ENCODE measurements at regions not wholly inside any gene's neighbourhood (a gene's known extent, or its start where the extent isn't known, plus 50 kb on each side); places are given as distances from the start of the nearest gene placed in this dataset.

DNA sequence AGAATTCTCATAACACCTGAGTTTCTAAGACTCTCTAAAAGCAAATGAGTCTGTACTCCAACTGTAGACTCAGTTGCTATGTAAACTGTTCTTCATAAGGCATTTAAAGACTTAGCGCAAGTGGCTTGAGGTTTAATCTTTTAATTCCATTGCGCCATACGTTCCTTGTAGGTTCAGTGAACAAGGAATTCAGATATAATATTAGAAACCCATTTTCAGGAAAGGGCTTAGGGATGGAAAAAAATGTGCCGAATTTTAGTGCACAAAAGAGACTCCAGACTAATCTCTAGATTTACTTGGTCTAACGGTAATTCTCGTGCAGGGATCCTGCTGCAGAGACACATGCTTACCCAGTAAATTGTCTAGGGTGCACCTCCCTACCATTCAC, 268.9 kb upstream of the TANK start:
- CTCF ChIA-PET, result no interaction called here
- Histone ChIP-seq H3K9me3 (ENCODE audit: low read length) (no peaks in the 10 kb centered on the region), H3K4me1 (ENCODE audit: insufficient read depth, low read length) (no peaks in the 10 kb centered on the region), H3K27me3 (ENCODE audit: insufficient read depth, low read length, poor library complexity, severe bottlenecking) (no peaks in the 10 kb centered on the region), H3K4me3 (ENCODE audit: low read length) (no peak overlapping the region), H3K36me3 (ENCODE audit: insufficient read depth, low read length) (no peaks in the 10 kb centered on the region), H3K27ac (ENCODE audit: low read depth, low read length) (no peak overlapping the region)
- no peak overlapping the region for H3K4me3 Mint-ChIP-seq
- H3K9me3 Mint-ChIP-seq, result peaks cover 0 to 4% (median 0%) of the 10 kb centered on the region in 5 donors
- no peaks in the 10 kb centered on the region for H3K27me3 Mint-ChIP-seq
- H3K36me3 Mint-ChIP-seq, result no peaks in the 10 kb centered on the region
- no peak for DNase-seq
- no peak overlapping the region for H3K27ac Mint-ChIP-seq
- no peaks in the 10 kb centered on the region for H3K4me1 Mint-ChIP-seq
- POLR2A ChIA-PET, result no interaction called here

DNA sequence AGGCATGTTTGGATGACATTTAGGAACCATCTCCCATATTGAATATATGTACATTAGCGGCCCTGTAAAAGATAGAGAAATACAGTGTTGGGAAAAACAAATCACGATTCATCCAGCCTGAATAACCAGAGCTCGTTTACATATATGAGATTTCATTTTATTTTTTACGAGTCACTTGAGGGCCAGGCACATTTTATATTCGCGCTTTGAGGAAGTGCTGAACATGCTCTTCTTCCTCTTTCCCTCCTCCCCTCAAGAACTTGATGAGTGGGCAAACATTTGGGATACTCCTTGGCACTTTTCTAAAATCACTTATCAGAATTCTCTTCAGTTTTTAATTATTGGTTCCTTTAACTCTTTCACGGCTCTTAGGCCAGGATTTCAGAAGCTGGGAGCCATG, 268.0 kb upstream of the TANK start:
- no peaks in the 10 kb centered on the region for H3K36me3 ChIP-seq (ENCODE audit: insufficient read depth, low read length)
- no peaks in the 10 kb centered on the region for H3K4me1 ChIP-seq (ENCODE audit: insufficient read depth, low read length)
- H3K27me3 Mint-ChIP-seq, result no peaks in the 10 kb centered on the region
- H3K36me3 Mint-ChIP-seq, result no peaks in the 10 kb centered on the region
- DNase-seq, result no peak
- no peak overlapping the region for H3K4me3 Mint-ChIP-seq
- H3K9me3 ChIP-seq (ENCODE audit: low read length), result no peaks in the 10 kb centered on the region
- ChIA-PET POLR2A (no interaction called here), CTCF (no interaction called here)
- no peak overlapping the region for H3K4me3 ChIP-seq (ENCODE audit: low read length)
- H3K27me3 ChIP-seq (ENCODE audit: insufficient read depth, low read length, poor library complexity, severe bottlenecking), result no peaks in the 10 kb centered on the region
- H3K27ac Mint-ChIP-seq, result no peak overlapping the region
- H3K9me3 Mint-ChIP-seq, result peaks cover 0 to 5% (median 0%) of the 10 kb centered on the region in 5 donors
- no peak overlapping the region for H3K27ac ChIP-seq (ENCODE audit: low read depth, low read length)
- no peaks in the 10 kb centered on the region for H3K4me1 Mint-ChIP-seq

DNA sequence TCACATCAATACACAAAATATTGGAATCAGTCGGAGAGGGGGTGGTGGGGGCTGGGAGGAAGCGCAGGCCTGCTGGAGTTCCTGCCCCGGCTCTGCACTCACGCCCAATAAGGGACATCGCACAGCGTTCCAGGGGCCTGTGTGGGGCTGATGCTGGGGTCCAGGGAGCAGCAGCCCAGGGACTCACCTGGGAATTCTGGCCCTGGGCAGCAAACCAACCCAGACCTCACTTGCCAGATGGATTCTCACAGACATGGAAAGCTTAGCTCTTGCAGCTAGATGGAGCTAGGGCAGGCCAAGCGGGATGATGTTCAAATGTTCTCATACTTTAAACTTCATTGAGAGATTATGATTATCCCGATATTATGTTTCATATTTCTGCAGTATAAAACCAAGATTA, 266.6 kb upstream of the TANK start:
- Histone ChIP-seq H3K27ac (ENCODE audit: low read depth, low read length) (no peak overlapping the region), H3K27me3 (ENCODE audit: insufficient read depth, low read length, poor library complexity, severe bottlenecking) (no peaks in the 10 kb centered on the region), H3K4me3 (ENCODE audit: low read length) (no peak overlapping the region), H3K4me1 (ENCODE audit: insufficient read depth, low read length) (no peaks in the 10 kb centered on the region), H3K36me3 (ENCODE audit: insufficient read depth, low read length) (no peaks in the 10 kb centered on the region), H3K9me3 (ENCODE audit: low read length) (no peaks in the 10 kb centered on the region)
- H3K4me3 Mint-ChIP-seq, result no peak overlapping the region
- H3K9me3 Mint-ChIP-seq, result peaks cover 0 to 5% (median 0%) of the 10 kb centered on the region in 5 donors
- POLR2A ChIA-PET, result no interaction called here
- no peak for DNase-seq
- no peaks in the 10 kb centered on the region for H3K27me3 Mint-ChIP-seq
- CTCF ChIA-PET, result no interaction called here
- H3K4me1 Mint-ChIP-seq, result no peaks in the 10 kb centered on the region
- H3K27ac Mint-ChIP-seq, result no peak overlapping the region
- H3K36me3 Mint-ChIP-seq, result no peaks in the 10 kb centered on the region

DNA sequence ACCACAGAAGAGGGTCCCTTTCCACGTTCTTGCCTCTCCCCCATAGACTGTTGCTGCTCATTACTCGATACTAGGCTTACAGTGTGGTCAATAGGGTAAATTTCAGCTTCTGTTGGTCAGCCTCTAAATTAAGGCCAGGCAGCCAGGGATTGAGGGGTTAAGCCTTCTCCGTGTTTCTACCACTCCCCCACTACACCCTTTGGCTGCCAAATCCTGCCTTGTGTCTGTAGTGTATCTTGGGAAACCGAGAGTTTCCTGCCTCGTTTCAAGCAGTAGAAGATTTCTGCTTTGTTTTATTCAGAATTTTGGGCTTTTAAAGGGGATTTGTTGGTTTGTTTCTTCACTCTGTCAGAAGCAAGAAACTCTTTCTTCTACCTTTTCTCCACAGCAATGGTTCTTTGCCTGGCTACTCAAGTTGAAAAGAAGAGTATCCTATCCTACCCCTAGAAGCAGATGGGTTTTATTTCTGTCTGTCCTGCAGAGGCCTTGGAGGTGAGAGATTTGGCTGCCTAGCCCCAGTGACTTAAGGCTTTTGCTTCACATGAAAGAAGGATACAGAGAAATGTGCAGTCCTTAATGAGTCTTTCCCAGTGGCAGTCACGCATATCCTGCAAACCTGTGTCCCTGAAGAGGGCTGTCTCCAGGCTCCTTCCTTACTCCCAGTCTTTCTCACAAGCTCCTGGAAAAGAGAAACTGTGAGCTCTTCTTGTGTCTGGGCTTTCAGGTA, 261.5 kb upstream of the TANK start:
- no peaks in the 10 kb centered on the region for H3K4me1 ChIP-seq (ENCODE audit: insufficient read depth, low read length)
- H3K9me3 Mint-ChIP-seq, result peaks cover 0 to 5% (median 0%) of the 10 kb centered on the region in 5 donors
- H3K27me3 ChIP-seq (ENCODE audit: insufficient read depth, low read length, poor library complexity, severe bottlenecking), result no peaks in the 10 kb centered on the region
- H3K36me3 Mint-ChIP-seq, result peaks cover 0 to 5% (median 0%) of the 10 kb centered on the region in 3 donors
- H3K27ac ChIP-seq (ENCODE audit: low read depth, low read length), result no peak overlapping the region
- no peak overlapping the region for H3K4me3 Mint-ChIP-seq
- no peaks in the 10 kb centered on the region for H3K4me1 Mint-ChIP-seq
- H3K9me3 ChIP-seq (ENCODE audit: low read length), result no peaks in the 10 kb centered on the region
- ChIA-PET POLR2A (no interaction called here), CTCF (no interaction called here)
- no peak overlapping the region for H3K27ac Mint-ChIP-seq
- peaks cover 2 to 10% of the 10 kb centered on the region in 2 donors for H3K27me3 Mint-ChIP-seq
- no peak overlapping the region for H3K4me3 ChIP-seq (ENCODE audit: low read length)
- no peak for DNase-seq
- no peaks in the 10 kb centered on the region for H3K36me3 ChIP-seq (ENCODE audit: insufficient read depth, low read length)

DNA sequence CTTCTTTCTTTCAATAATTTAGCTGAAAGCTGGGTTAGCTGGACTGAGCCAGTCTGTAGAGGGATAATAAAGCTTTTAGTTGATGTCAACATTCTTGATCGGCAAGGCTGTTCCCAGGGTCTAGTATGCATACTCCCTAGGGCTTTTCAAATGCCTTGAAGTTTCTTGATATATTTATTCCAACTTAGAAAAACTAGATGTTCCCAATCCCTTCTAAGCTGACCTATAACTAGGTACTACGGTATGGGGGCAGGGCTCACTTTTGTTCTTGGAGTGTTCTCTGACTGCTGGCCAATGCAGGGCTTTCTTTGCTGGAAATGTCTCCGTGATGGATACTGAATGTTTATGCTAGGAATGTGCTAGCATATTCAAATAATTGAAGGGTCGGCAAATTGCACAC, 258.6 kb upstream of the TANK start:
- CTCF ChIA-PET, result no interaction called here
- H3K27ac ChIP-seq (ENCODE audit: low read depth, low read length), result no peak overlapping the region
- no peaks in the 10 kb centered on the region for H3K9me3 Mint-ChIP-seq
- H3K27me3 ChIP-seq (ENCODE audit: insufficient read depth, low read length, poor library complexity, severe bottlenecking), result no peaks in the 10 kb centered on the region
- H3K4me1 Mint-ChIP-seq, result no peaks in the 10 kb centered on the region
- peaks cover 2 to 10% of the 10 kb centered on the region in 2 donors for H3K27me3 Mint-ChIP-seq
- no peak overlapping the region for H3K27ac Mint-ChIP-seq
- H3K4me1 ChIP-seq (ENCODE audit: insufficient read depth, low read length), result no peaks in the 10 kb centered on the region
- DNase-seq, result no peak
- POLR2A ChIA-PET, result no interaction called here
- H3K36me3 Mint-ChIP-seq, result peaks cover 0 to 5% (median 0%) of the 10 kb centered on the region in 3 donors
- H3K9me3 ChIP-seq (ENCODE audit: low read length), result no peaks in the 10 kb centered on the region
- H3K36me3 ChIP-seq (ENCODE audit: insufficient read depth, low read length), result no peaks in the 10 kb centered on the region
- H3K4me3 ChIP-seq (ENCODE audit: low read length), result no peak overlapping the region
- H3K4me3 Mint-ChIP-seq, result no peak overlapping the region

DNA sequence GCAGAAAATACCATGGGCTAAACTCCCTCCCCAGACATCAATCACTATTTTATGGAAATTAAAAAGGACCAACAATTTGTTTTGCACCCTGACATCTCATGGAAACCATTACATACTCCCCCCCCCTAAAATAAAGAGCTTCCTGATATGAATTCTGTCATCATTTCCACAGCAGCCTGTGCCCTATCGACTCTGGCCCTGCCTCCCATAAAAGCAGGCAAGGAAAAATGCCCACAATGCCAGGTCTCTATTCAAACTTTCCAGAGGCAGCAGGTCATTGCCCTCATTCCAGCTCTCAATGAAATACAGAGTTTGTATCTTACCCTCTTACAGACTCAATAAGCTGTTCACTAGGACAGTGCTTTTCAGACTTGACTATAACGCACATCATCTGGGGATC, 254.4 kb upstream of the TANK start:
- Mint-ChIP-seq H3K4me3 (no peak overlapping the region), H3K9me3 (no peaks in the 10 kb centered on the region), H3K4me1 (no peaks in the 10 kb centered on the region), H3K27ac (no peak overlapping the region), H3K27me3 (peaks cover 2 to 5% of the 10 kb centered on the region in 2 donors), H3K36me3 (peaks cover 0 to 5% (median 0%) of the 10 kb centered on the region in 3 donors)
- POLR2A ChIA-PET, result no interaction called here
- no peaks in the 10 kb centered on the region for H3K27me3 ChIP-seq (ENCODE audit: insufficient read depth, low read length, poor library complexity, severe bottlenecking)
- no peak for DNase-seq
- CTCF ChIA-PET, result interaction anchor here (0.9 kb wide), 1 partner anchor 13 kb away, joined by 3 read pairs; no protein-coding TSS in a partner anchor
- no peaks in the 10 kb centered on the region for H3K4me1 ChIP-seq (ENCODE audit: insufficient read depth, low read length)
- no peak overlapping the region for H3K4me3 ChIP-seq (ENCODE audit: low read length)
- H3K9me3 ChIP-seq (ENCODE audit: low read length), result no peaks in the 10 kb centered on the region
- no peak overlapping the region for H3K27ac ChIP-seq (ENCODE audit: low read depth, low read length)
- H3K36me3 ChIP-seq (ENCODE audit: insufficient read depth, low read length), result no peaks in the 10 kb centered on the region

DNA sequence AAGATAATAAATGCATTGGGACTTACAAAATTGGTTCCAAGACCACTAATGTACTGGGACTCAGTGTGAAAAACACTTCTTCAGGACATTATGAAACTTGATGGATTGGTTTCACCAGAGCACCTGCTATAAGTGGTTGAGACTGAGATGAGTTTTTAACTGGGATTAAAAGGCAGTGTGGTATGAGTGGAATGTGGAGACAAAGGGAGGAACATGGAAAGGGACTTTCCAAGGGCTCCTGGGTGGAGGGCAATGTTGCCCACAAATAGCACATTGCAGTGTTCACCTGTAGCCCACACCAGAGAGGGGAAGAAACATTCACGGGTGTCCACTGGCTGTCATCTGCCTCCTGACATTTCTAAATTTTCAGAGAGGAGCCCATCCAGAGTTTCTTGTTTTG, 253.3 kb upstream of the TANK start:
- Histone ChIP-seq H3K36me3 (ENCODE audit: insufficient read depth, low read length) (no peaks in the 10 kb centered on the region), H3K9me3 (ENCODE audit: low read length) (no peaks in the 10 kb centered on the region), H3K4me3 (ENCODE audit: low read length) (no peak overlapping the region), H3K27me3 (ENCODE audit: insufficient read depth, low read length, poor library complexity, severe bottlenecking) (no peaks in the 10 kb centered on the region), H3K27ac (ENCODE audit: low read depth, low read length) (no peak overlapping the region), H3K4me1 (ENCODE audit: insufficient read depth, low read length) (no peaks in the 10 kb centered on the region)
- ChIA-PET CTCF (no interaction called here), POLR2A (no interaction called here)
- H3K4me3 Mint-ChIP-seq, result no peak overlapping the region
- H3K9me3 Mint-ChIP-seq, result no peaks in the 10 kb centered on the region
- DNase-seq, result no peak
- H3K36me3 Mint-ChIP-seq, result peaks cover 0 to 5% (median 0%) of the 10 kb centered on the region in 3 donors
- no peak overlapping the region for H3K27ac Mint-ChIP-seq
- peaks cover 2 to 5% of the 10 kb centered on the region in 2 donors for H3K27me3 Mint-ChIP-seq
- H3K4me1 Mint-ChIP-seq, result no peaks in the 10 kb centered on the region

DNA sequence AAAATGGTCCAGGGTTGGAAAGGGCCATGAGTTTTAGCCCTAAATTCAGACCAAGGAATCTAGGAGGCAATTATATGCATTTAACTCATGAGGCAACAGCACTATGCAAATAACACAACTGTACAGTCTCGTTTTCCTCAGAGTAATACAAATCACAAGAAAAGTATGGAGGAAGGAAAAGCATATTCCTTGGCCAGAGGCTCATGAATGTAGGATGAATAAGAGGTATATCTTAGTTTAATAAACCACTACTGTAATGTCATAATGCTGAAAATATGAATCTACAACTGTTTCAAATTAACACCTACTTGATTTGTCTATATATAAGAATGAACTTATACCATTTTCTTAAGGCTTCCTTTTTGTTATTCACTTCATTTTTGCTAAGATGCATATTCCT, 252.5 kb upstream of the TANK start:
- Histone ChIP-seq H3K36me3 (ENCODE audit: insufficient read depth, low read length) (no peaks in the 10 kb centered on the region), H3K27me3 (ENCODE audit: insufficient read depth, low read length, poor library complexity, severe bottlenecking) (no peaks in the 10 kb centered on the region), H3K9me3 (ENCODE audit: low read length) (no peaks in the 10 kb centered on the region), H3K4me3 (ENCODE audit: low read length) (no peak overlapping the region), H3K27ac (ENCODE audit: low read depth, low read length) (no peak overlapping the region), H3K4me1 (ENCODE audit: insufficient read depth, low read length) (no peaks in the 10 kb centered on the region)
- POLR2A ChIA-PET, result no interaction called here
- Mint-ChIP-seq H3K9me3 (no peaks in the 10 kb centered on the region), H3K27ac (no peak overlapping the region), H3K4me3 (no peak overlapping the region), H3K36me3 (peaks cover 0 to 5% (median 0%) of the 10 kb centered on the region in 3 donors), H3K4me1 (no peaks in the 10 kb centered on the region), H3K27me3 (peaks cover 2 to 5% of the 10 kb centered on the region in 2 donors)
- DNase-seq, result no peak
- CTCF ChIA-PET, result no interaction called here

Data from CD8-positive, alpha-beta memory T cell (primary cell).